MM.1S (cell line): ENCODE measurements at regions not wholly inside any gene's neighbourhood (a gene's known extent, or its start where the extent isn't known, plus 50 kb on each side); places are given as distances from the start of the nearest gene placed in this dataset.
"Not testable (repeated sequence)": the region's sequence is repeated elsewhere in the genome, so short reads cannot be mapped to it uniquely, and the experiment has no call there.

Source experiments
- DNase-seq: peaks from one replicate; pipeline ENCODE4 v3.0.0-alpha.2; 2015
- H2AFZ ChIP-seq: fragments of 300-600 bp; sonication (generic); 2 replicates; pipeline ENCODE4 v1.6.0; 2016; ENCODE audit warnings: antibody characterized with exemption, low read length
- H3F3A ChIP-seq: fragments of 300-600 bp; sonication (generic); 2 replicates; pipeline ENCODE4 v1.6.1; 2016; ENCODE audit warnings: mild to moderate bottlenecking, antibody characterized with exemption, low read length, moderate library complexity, mixed read lengths; ENCODE audit not compliant: insufficient read depth
- H3K27ac ChIP-seq: fragments of 300-600 bp; sonication (generic); 2 replicates; pipeline ENCODE4 v1.5.1; 2016; ENCODE audit warnings: mild to moderate bottlenecking, low read length
- H3K27me3 ChIP-seq: fragments of 300-600 bp; sonication (generic); replicated peaks from 2 replicates; pipeline ENCODE4 v1.6.0; 2016; ENCODE audit warnings: low read length; ENCODE audit not compliant: insufficient read depth
- H3K36me3 ChIP-seq: fragments of 300-600 bp; sonication (generic); replicated peaks from 2 replicates; pipeline ENCODE4 v1.6.1; 2016; ENCODE audit warnings: mild to moderate bottlenecking, low read length, mixed read lengths; ENCODE audit not compliant: insufficient read depth
- H3K4me1 ChIP-seq: fragments of 300-600 bp; sonication (generic); 2 replicates; pipeline ENCODE4 v1.6.1; 2016; ENCODE audit warnings: low read length, mixed read lengths
- H3K4me2 ChIP-seq: fragments of 300-600 bp; sonication (generic); 2 replicates; pipeline ENCODE4 v1.6.0; 2016; ENCODE audit warnings: low read depth, low read length
- H3K4me3 ChIP-seq: fragments of 300-600 bp; sonication (generic); 2 replicates; pipeline ENCODE4 v1.5.1; 2016; ENCODE audit warnings: low read length, mixed read lengths
- H3K79me2 ChIP-seq: fragments of 300-600 bp; sonication (generic); 2 replicates; pipeline ENCODE4 v1.6.1; 2016; ENCODE audit warnings: mixed run types, low read length, mixed read lengths
- H3K9ac ChIP-seq: fragments of 300-600 bp; sonication (generic); 2 replicates; pipeline ENCODE4 v1.6.1; 2016; ENCODE audit warnings: low read length, mixed read lengths
- H3K9me2 ChIP-seq: fragments of 300-600 bp; sonication (generic); replicated peaks from 2 replicates; pipeline ENCODE4 v1.6.1; 2016; ENCODE audit warnings: mild to moderate bottlenecking, low read length, mixed read lengths; ENCODE audit not compliant: insufficient read depth
- H3K9me3 ChIP-seq: fragments of 300-600 bp; sonication (generic); replicated peaks from 2 replicates; pipeline ENCODE4 v1.6.1; 2016; ENCODE audit warnings: mild to moderate bottlenecking, low read length, mixed read lengths; ENCODE audit not compliant: insufficient read depth
- H4K20me1 ChIP-seq: fragments of 300-600 bp; sonication (generic); 2 replicates; pipeline ENCODE4 v1.6.1; 2016; ENCODE audit warnings: mild to moderate bottlenecking, low read length, moderate library complexity, mixed read lengths; ENCODE audit not compliant: insufficient read depth

DNA sequence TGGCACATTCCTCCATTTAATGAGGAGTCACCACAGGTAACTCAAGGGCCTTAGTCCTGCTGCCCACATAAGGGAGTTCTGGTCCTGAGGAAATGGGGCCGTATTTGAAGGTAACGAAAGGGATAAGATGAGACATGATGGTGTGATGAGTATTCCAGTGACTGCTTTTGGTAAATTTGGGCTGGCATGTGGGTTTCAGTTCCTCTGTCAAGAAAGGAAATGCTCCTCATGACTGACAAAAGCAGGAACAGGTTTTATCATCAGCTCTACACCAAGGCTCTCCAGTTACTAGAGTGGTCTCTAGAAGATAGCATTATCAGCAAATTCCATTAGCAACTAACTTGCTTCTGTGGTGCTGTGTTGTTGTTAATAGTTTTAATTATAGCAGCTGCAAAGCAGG lies 161.8 kb upstream of the PTPN20 start:
- not testable (repeated sequence) for H3K9me3 ChIP-seq, H3K4me2 ChIP-seq, H3K27me3 ChIP-seq, H3K36me3 ChIP-seq, H3F3A ChIP-seq, H3K27ac ChIP-seq, H3K4me1 ChIP-seq, H3K79me2 ChIP-seq, H4K20me1 ChIP-seq, H2AFZ ChIP-seq, DNase-seq, H3K9me2 ChIP-seq, H3K4me3 ChIP-seq, H3K9ac ChIP-seq

DNA sequence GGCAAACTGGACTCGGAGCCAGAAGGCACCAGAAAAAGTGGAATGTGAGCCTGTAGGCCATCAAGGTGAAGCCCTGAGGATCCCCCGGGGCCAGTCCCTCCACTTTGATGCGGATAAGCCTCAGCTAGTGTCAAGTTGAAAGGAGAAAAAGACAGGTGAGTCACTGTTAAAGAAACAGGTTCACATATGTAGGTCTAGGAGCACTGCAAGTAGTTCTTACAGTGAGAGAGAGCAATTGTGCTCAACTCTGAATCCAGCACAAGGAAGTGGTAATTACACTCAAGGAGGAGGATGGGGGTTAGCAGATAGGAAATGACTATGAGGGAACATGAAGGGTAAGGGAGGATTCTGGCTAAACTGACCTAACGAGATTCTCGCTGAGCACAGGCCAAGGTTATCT lies 157.5 kb upstream of the PTPN20 start:
- not testable (repeated sequence) for H3K4me2 ChIP-seq, H3K9me2 ChIP-seq

DNA sequence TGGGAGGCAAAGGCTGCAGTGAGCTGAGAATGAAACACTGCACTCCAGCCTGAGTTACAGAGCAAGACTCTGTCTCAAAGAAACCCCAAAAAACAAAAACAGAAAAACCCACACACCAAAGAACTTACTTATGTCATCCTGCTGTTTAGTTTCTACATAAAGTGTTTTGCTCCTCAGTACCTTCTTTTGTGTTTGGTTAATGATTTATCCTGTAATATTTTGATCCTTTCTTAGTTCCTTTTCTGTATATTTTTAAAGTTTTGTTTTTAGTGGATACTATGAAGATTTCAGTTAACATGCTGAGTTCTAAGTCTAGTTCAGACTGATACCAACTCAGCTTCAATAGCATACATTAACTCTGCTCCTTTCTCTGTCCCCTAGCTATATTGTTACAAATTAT lies 149.8 kb upstream of the PTPN20 start:
- not testable (repeated sequence) for H2AFZ ChIP-seq, DNase-seq, H3K36me3 ChIP-seq, H3K4me3 ChIP-seq, H3K4me2 ChIP-seq, H3F3A ChIP-seq, H3K27me3 ChIP-seq, H3K4me1 ChIP-seq, H4K20me1 ChIP-seq, H3K9ac ChIP-seq, H3K9me3 ChIP-seq, H3K9me2 ChIP-seq, H3K27ac ChIP-seq, H3K79me2 ChIP-seq

More for the DNA sequence above, 157.5 kb upstream of the PTPN20 start:
- not testable (repeated sequence) for DNase-seq, H3K9me3 ChIP-seq, H3K4me3 ChIP-seq, H3K4me1 ChIP-seq, H3K36me3 ChIP-seq, H3K27me3 ChIP-seq, H2AFZ ChIP-seq, H4K20me1 ChIP-seq, H3K79me2 ChIP-seq, H3K27ac ChIP-seq, H3F3A ChIP-seq, H3K9ac ChIP-seq

- not testable (repeated sequence) for H3K4me1 ChIP-seq, H3K4me3 ChIP-seq, H4K20me1 ChIP-seq, H3K9ac ChIP-seq, H3K9me2 ChIP-seq, H3K36me3 ChIP-seq, H3K79me2 ChIP-seq, H3K4me2 ChIP-seq, H2AFZ ChIP-seq, H3F3A ChIP-seq, H3K9me3 ChIP-seq, H3K27me3 ChIP-seq, DNase-seq, H3K27ac ChIP-seq
These were observed 142.5 kb upstream of the PTPN20 start for GRCh38 chr10:46768515-46769291.

DNA sequence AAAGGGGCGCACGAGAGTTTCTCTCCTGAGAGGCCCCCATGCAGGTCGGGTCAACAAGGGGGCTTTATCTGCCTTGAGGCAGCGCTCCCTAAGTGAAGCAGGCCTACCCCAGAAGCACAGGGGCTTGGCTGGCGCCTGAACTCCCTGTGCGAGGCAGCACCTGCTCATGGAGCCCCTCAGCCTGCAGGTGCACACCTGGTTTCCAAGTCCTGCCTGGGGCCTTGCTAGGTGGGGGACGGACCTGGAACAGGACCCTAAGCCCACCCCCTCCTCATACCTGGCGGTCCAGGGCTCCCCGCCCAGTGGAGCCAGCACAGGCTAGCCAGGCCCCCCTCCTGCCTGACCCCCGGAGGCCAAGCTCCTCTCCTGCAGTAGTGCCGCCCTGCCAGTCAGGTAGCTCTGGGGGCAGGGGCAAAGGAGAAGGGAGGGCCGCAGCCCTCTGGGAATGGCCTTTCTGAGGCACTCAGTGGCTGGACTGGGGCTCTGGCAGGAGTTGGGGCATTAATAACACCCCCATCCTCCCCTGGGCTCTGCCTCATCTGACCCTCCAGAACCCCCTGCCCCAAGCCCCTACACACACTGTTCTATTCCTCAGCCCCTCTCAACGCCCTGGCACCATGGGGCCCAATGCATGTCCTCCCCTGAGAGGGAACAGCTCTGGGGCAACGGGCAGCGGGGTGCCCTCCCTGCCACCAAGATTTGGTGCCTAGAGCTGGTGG lies 137.9 kb upstream of the PTPN20 start:
- not testable (repeated sequence) for H3K4me1 ChIP-seq, H3K27me3 ChIP-seq, DNase-seq, H4K20me1 ChIP-seq, H3K36me3 ChIP-seq, H3K4me2 ChIP-seq, H2AFZ ChIP-seq, H3K79me2 ChIP-seq, H3K4me3 ChIP-seq, H3K9me3 ChIP-seq, H3K9ac ChIP-seq, H3K27ac ChIP-seq, H3K9me2 ChIP-seq, H3F3A ChIP-seq

DNA sequence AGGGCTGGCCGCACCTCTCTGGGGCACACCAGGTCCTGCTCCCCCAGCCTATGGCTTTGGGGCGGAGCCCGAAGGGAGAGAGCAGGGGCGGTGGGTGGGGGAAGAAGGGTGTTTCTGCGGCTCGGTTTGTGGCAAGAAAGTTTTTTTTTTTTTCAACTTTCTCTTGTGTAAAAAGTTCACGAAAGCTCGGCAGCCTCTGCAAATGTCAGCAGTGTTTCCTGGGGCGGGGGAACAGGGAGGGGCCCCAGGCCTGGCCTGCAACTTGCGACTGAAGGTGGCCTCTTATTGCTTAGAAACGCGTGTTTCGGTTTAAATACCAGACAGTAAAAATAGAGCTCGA lies 137.4 kb upstream of the PTPN20 start:
- not testable (repeated sequence) for H3K9ac ChIP-seq, H2AFZ ChIP-seq, H3K9me2 ChIP-seq, H3K4me2 ChIP-seq, H3K27me3 ChIP-seq, H3K36me3 ChIP-seq, H3K4me1 ChIP-seq, DNase-seq, H3K27ac ChIP-seq, H4K20me1 ChIP-seq, H3F3A ChIP-seq, H3K79me2 ChIP-seq, H3K4me3 ChIP-seq, H3K9me3 ChIP-seq

- H3F3A ChIP-seq, H4K20me1 ChIP-seq, H3K36me3 ChIP-seq, H3K9ac ChIP-seq, H3K4me3 ChIP-seq, H3K4me2 ChIP-seq, H2AFZ ChIP-seq, DNase-seq, H3K9me3 ChIP-seq, H3K27ac ChIP-seq, H3K9me2 ChIP-seq, H3K27me3 ChIP-seq, H3K4me1 ChIP-seq, H3K79me2 ChIP-seq: not testable (repeated sequence)
These were observed 136.9 kb upstream of the PTPN20 start for GRCh38 chr10:46774366-46774765.

DNA sequence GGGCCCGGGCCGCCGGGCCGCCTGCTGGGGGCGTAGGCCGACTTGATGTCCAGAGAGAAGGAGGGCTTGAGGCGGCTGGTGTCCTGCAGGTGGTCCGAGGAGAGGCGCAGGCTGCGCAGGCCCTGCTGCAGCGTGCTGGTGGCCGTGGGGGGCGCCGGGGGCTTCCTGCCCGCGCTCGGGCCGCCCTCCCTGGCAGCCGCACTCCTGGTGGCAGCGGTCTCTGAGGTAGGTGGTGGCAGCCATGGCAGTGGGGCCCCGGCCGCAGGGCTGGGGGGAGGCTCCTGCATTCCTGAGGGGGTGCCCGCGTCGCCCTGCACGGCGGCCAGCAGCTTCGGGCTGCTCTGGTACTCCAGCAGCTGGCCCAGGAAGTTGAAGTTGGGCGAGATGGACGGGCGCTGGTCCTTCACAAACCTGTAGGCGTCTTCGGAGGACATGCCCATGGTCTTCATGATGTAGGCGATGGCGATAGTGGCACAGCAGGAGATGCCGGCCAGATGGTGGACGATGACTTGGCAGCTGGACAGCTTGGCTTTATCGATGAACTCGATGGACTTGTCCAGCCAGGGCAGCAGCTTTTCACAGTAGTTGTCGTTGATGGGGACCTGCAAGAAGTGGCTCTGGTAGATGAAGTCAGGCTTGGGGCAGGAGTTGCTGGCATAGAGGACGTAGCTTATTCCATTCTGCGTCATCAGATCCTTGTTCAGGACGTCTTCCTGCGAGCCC lies 136.1 kb upstream of the PTPN20 start:
- H3K27me3 ChIP-seq, H2AFZ ChIP-seq, H4K20me1 ChIP-seq, H3K4me3 ChIP-seq, DNase-seq, H3K27ac ChIP-seq, H3K79me2 ChIP-seq, H3F3A ChIP-seq, H3K9me2 ChIP-seq, H3K9ac ChIP-seq, H3K4me2 ChIP-seq, H3K4me1 ChIP-seq, H3K9me3 ChIP-seq, H3K36me3 ChIP-seq: not testable (repeated sequence)
